ENCODE measurements at regions not wholly inside any gene's neighbourhood (a gene's known extent, or its start where the extent isn't known, plus 50 kb on each side); places are given as distances from the start of the nearest gene placed in this dataset.
"Not testable (repeated sequence)": the region's sequence is repeated elsewhere in the genome, so short reads cannot be mapped to it uniquely, and the experiment has no call there.

GRCh38 chr9:86614871-86615849, 260.9 kb upstream of the TUT7 start:
- DNase-seq (ENCODE audit: low read depth) = peak; percentile 60

DNA sequence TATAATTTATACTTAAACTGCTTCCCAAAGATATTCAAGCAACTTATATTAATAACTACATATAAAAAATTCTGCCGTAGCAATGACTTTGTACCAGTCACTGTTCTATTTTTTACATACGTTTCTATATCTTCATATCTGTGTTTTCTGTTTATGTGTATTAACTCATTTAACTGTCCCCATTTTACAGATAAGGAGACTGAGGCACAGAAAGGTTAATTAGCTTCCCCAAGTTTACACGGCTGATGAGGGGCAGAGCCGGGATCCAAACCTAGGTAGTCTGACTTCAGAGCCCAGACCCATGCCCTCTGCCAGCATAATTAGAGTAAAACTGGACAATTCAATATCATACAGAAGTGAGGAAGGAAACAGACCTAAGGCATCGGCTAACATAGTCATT, 259.7 kb upstream of the TUT7 start:
- no peak for DNase-seq (ENCODE audit: low read depth)

- DNase-seq (ENCODE audit: low read depth) = not testable (repeated sequence)
Observed at GRCh38 chr9:86611534-86611933, 257.3 kb upstream of the TUT7 start.

GRCh38 chr9:86605303-86605702, 251.1 kb upstream of the TUT7 start:
- no peak for DNase-seq (ENCODE audit: low read depth)

GRCh38 chr9:86604741-86605140, 250.5 kb upstream of the TUT7 start:
- DNase-seq (ENCODE audit: low read depth) = no peak

DNA sequence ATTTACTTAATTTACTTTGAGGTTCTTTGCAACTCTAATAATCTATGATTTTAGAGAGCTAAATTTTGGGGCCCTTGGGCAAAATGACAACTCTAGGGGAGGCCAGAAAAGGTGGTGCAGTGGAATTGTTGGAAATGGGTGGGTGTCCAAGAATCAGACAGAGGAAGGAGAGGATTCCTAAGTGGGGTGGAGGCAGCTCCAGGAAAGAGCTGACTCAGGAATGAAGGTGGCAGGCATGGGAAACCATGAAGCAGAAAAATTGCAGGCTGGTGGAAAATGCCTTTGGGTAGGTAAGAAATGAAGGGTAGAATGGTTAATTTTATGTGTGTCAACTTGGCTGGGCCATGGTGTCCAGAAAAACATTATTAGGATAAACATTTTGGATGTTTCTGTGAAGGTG, 248.5 kb upstream of the TUT7 start:
- DNase-seq (ENCODE audit: low read depth) = peak; percentile 30

- DNase-seq (ENCODE audit: low read depth) = peak; percentile 68
Observed at GRCh38 chr9:86601697-86602096, 247.5 kb upstream of the TUT7 start.

DNA sequence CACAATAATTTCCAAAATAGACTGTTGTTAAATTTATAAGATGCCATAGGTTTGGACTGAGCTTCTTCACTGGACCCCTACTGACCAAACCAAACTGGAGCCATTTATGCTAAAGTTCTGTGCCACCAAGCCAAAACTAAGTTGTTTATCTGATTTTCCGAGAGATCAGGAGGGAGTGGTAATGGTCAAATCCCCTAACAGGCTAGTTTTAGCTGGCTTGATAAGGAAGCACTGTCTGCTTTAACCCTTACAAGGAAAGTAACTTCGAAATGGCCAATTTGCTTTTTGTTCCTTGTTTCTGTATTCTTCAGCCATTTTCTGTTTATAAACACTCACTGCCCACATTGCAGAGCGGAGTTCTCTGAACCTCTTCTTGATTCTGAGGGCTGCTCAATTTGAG, 246.8 kb upstream of the TUT7 start:
- DNase-seq (ENCODE audit: low read depth) = no peak

- peak; percentile 63 for DNase-seq (ENCODE audit: low read depth)
Observed at GRCh38 chr9:86600291-86600690, 246.1 kb upstream of the TUT7 start.

- DNase-seq (ENCODE audit: low read depth) = no peak
Observed at GRCh38 chr9:86599561-86599960, 245.4 kb upstream of the TUT7 start.

DNA sequence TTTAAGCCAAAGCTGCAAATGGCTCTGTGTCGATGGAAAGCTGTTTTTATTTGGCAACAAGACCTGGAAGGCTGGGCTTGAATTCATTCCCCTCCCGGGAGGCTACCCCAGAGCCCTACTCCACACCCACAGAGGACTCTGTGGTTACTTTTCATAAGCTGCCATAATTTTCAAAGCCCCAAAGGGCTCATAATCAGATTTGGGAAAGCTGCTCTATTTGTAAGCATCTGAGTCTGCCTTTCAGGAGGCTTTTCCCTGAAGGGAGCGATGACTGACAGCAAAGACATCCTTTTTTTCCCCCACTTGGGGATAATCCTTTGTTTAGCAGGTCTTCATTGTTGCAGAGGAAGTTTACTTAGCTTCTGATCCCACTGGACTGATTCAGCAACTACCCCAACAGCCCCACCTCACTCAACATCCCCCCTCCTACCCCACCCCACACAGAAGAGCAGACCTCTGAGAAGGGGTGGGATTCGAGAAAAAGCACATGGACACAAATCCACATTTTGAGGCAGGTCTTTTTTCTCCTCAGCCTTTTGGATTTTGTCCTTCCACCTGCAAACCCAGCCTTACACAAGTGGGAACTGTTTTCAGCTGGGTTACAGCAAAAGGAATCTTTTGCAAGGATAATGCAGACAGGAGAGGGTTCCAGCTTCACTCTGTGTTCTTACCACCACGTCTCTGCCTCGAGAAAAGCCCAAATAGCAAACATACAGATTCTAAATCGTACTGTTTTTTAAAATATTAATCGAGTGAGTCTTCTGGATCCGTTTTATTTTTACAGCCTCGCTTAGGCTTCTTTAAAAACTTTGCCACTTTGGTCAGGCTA, 244.4 kb upstream of the TUT7 start:
- no peak for DNase-seq (ENCODE audit: low read depth)

- no peak for DNase-seq (ENCODE audit: low read depth)
Observed at GRCh38 chr9:86594724-86595123, 240.5 kb upstream of the TUT7 start.

DNA sequence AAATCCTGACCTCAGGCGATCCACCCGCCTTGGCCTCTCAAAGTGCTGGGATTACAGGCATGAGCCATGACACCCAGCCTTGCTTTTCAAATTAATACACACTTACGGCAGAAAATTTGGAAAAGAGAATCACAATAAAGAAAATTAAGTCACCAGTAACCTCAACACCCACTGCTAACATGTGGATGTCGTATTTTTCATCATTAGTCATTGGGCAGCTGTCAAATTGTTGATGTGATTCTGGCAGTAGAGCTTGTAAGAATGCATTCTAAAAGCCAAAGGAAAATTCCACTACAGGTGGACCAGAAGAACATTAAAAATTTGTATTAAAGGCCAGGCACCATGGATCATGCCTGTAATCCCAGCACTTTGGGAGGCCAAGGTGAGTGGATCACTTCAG, 237.3 kb upstream of the TUT7 start:
- DNase-seq (ENCODE audit: low read depth) = no peak

DNA sequence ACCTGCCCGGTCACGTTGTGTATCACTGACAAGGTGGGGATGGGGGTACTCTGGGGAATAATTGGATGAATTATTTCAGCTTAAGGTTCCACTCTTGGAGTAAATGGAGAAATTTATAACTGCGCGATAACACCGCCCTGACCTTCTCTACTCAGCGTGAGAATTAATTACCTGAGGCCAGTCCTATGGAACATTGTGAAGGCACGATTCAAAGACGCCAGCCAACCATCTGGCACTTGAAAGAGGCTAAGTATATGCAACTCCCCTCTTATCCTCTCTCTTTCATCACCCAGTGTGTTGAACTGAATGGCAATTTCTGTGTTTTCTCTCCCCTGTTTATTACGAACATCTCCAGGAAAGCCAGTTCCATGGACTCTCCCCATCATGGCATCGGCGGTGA, 235.5 kb upstream of the TUT7 start:
- DNase-seq (ENCODE audit: low read depth) = no peak

DNA sequence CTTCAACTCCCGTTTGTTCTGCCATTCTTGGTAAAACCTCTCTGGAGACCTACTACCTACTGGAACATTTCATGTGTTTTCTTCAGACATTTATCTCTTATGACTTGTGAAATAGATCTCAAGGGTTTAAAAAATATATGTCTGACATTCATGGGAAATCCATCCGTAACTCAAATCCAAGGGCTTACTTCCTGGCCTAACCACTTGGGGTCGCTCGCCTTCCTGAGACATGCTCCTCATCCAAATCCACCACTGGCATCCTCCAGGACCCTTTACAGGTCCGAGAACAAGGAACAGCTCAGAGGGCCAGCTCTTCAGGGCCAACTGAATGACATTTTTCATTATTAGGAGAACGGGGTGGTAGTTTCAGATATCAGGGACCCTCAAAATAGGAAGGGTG, 235.1 kb upstream of the TUT7 start:
- no peak for DNase-seq (ENCODE audit: low read depth)

- no peak for DNase-seq (ENCODE audit: low read depth)
Observed at GRCh38 chr9:86586144-86586494, 231.9 kb upstream of the TUT7 start.

DNA sequence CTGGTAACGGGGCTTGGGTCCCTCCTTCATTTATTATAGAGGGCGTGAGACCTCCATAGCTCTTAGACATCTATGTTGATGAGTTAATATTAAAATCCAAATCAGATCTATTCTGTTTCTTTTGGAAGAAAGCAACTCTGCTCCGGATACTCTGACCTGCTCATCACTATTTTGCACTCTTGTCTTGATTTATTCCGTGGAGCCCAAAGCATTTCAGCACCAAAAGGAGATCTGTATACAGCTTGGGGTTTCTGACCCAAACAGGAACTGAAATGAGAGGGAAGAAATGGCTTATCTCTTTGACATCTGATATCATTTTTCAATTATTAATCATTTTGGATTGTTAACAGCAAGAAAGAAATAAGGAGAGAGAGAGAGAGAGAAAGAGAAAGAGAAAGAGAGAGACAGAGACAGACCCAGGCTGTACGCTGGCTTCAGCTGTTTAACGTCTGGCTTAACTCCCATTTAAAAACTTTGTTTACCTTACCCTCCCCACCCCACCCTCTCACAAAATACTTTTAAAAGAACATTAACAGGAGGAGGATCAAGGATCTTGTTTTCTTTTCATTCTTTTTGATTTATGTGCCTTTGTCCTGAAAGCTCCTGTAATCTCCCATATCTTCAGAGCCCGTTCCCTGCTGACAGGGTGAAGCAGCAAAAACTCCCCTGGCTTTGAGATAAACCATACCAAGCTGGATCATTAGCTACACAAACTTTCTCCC, 231.4 kb upstream of the TUT7 start:
- DNase-seq (ENCODE audit: low read depth) = peak; percentile 31

- no peak for DNase-seq (ENCODE audit: low read depth)
Observed at GRCh38 chr9:86580688-86581087, 226.5 kb upstream of the TUT7 start.

GRCh38 chr9:86578722-86579121, 224.5 kb upstream of the TUT7 start:
- DNase-seq (ENCODE audit: low read depth) = no peak

DNA sequence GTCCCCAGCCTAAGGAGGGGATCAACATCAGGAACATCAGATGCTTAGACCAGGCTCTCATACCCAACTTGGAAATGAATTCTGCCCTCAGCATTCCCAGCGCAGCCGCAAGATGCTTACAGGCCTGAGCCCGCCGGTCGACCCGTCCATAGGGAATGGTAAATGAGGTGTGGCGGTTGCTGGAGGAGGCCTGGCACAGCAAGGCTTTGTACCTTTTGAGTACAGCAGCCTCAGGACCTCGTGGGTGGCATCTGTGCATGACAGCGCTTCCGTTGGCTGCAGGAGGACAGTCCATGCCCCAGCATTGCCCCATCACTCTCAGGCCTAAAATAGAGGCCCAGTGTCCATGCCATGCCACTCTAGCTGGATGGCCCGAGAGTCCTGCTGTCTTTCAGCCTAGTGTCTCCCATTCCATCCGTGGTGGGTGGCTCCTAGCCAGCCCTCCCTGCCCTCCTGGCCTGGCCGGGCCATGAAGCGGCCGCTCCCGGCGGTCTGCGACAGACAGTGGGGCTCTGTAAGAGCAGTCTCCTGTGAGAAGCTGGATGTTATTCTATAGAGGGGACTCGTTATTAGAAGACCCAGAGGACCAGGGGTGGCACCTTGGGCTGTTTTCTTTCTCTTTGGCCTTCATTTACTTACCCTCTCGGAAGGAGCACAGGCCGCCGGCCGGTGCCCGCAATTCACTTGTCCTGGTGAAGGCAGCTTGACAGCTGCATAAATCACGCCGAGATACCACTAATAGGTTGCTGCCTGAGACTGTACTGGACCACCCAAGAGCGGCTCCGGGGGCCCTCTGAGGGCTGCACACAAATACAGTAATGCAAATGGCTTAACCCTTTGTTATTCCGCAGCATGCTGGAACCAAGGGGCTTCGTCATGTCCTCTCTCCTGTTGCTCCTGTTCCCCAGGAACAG, 223.5 kb upstream of the TUT7 start:
- DNase-seq (ENCODE audit: low read depth) = no peak

DNA sequence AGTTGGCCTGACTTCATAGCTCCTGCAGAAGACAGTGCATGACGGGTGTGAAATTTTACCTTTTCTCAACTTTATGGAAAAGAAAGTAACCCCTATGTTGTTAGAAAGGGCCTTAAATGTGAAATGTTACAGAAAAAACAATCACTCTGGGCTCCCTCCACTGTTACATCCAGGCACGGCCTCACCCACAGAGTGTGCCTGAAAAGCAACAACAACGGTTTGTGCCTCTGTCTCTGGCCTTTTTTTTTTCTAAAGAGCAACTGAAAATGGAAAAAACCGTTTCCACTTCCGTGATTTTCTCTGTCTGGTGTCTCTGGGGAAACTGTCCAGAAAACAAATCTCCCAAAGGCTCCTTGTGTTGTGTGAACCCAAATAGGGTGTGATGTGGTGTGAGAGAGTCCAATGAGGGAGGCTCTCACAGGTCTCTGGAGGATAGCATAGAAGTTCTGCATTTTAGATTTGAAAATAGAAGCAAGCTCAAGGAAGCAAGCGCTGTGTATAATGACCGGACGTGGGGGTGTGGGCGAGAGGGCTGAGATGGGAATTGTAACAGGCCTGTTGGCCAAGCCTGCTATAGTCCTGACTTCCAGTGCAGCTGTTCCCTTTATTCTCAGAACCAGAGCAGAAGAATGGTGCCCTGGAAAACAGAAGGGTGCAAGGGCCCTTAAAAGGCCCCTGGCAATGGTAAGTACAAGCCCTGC, 221.8 kb upstream of the TUT7 start:
- DNase-seq (ENCODE audit: low read depth) = no peak
